ENCODE measurements at regions not wholly inside any gene's neighbourhood (a gene's known extent, or its start where the extent isn't known, plus 50 kb on each side); places are given as distances from the start of the nearest gene placed in this dataset.

- TF ChIP-seq EP300 (IDR thresholded peaks at IDR 0.05) (no peak), POLR2A (IDR thresholded peaks at IDR 0.05) (no peak), POLR2AphosphoS5 (IDR thresholded peaks at IDR 0.05) (no peak)
- TF ChIP-seq, protein P1, sequence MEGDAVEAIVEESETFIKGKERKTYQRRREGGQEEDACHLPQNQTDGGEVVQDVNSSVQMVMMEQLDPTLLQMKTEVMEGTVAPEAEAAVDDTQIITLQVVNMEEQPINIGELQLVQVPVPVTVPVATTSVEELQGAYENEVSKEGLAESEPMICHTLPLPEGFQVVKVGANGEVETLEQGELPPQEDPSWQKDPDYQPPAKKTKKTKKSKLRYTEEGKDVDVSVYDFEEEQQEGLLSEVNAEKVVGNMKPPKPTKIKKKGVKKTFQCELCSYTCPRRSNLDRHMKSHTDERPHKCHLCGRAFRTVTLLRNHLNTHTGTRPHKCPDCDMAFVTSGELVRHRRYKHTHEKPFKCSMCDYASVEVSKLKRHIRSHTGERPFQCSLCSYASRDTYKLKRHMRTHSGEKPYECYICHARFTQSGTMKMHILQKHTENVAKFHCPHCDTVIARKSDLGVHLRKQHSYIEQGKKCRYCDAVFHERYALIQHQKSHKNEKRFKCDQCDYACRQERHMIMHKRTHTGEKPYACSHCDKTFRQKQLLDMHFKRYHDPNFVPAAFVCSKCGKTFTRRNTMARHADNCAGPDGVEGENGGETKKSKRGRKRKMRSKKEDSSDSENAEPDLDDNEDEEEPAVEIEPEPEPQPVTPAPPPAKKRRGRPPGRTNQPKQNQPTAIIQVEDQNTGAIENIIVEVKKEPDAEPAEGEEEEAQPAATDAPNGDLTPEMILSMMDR (IDR thresholded peaks at IDR 0.05) = no peak
These were observed 81.3 kb downstream of the SCGB2B2 start for GRCh38 chr19:34595683-34596082.

Measured in stomach (tissue), 4 donors.